GM18909 (cell line): ENCODE measurements at regions not wholly inside any gene's neighbourhood (a gene's known extent, or its start where the extent isn't known, plus 50 kb on each side); places are given as distances from the start of the nearest gene placed in this dataset.

ENCODE experiments used
- ATAC-seq: cut with Tn5 transposase; IDR thresholded peaks from one replicate; pipeline ENCODE4 v1.9.1; 2021; ENCODE audit warnings: mild to moderate bottlenecking; ENCODE audit not compliant: unreplicated experiment, poor library complexity

DNA sequence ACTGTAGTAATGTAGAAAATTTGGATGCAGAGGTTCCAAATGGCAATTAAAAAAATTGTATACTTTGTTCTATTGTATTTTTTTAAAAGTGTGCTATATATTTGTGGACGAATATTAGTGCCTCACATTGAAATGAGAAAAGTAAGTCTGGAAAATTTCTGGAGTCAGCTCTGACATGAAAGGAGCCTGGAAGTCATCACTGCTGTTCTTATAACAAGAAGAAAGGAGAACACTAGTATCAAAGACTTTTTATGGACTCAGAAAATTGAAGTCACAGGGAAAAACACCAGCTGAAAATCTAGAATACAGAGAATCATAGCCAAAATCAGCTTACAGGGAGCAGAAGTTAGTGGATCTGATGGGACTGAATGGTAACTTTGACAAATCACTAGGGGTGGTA, 1450.7 kb upstream of the SPRY2 start:
- ATAC-seq, result no peak

DNA sequence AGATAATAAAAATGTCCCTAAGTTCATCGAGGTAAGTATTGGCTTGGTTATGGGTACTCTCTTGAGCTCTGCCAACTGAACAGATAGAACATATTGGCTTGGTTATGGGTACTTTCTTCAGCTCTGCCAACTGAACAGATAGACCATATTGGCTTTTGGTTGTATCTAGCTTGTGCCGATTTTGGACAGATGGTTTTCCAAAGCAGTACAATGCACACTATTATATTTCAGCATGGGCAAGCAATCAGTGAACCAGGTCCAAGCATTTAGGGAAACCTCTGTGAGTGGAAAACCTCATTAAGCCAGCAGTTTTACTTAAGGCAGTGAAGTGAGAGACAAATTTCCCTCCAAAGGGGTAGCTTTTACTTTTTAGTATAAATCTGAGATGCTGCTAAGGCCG, 1440.5 kb upstream of the SPRY2 start:
- ATAC-seq, result no peak

DNA sequence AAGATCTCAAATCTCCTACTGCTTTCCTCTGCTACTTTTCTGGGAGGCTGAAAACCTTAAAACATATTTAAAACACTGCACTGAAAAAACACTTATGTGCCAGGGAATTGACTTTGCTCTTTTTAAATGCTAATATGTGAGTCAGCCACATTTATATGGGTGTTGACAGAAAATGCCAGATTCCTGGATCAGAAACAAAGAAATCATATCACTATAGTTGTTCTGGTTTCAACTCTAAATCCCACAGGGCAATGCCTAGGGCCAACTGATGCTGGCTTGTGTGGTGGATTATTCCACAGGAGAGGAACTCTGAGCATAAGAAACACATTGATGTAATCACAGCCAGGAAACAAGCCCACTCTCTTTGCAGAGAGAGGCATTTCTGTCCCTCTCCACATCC, 1439.0 kb upstream of the SPRY2 start:
- no peak for ATAC-seq

- no peak for ATAC-seq
Measured at GRCh38 chr13:81778350-81778749, 1437.4 kb upstream of the SPRY2 start.

DNA sequence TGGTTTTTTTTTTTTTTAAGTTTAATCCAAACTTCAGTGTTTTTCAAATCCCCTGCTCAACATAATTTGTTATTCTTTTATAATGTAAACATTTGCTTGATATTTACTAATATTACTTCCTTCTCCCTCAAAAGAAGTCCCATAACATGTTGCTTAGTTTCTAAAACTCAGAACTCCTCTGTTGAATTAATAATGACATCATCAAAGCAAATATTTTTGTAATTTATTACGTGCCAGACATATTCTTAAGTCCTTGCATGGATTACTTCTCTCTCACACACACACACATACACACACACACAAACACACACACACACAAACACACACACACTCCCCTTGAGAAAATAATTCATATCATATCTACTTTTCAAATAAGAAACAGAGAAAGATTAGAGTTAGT, 1432.3 kb upstream of the SPRY2 start:
- ATAC-seq, result no peak

GRCh38 chr13:81771951-81772350, 1431.0 kb upstream of the SPRY2 start:
- ATAC-seq, result no peak

DNA sequence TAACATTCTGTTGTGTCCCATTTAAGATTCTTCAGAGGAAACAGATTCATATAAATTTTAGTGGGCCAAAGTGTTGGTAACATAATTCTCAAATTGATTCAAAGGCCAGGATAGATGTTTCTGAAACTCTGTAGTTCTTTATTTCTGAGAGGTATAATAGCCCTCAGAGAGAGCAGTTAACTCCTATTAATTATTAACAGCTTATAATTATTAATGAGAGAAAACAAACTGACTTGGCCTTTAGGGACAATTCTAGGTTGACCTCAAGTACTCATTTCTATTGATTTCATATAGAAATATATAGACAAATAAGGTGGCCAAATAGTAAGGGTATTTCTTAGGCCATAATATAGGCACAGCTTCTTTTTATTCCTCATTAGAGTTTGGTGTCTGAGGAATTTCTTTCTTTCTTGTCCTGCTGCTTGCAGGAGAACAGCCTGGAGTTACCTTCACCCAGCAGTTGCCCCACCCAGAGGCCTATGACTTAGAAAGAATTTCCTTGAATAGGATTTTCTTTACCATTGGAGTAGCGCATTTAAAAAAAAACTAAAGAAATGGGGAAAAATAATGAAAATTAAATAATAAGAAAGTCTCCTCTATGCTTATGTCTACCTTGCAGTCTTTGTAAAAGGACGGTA, 1430.1 kb upstream of the SPRY2 start:
- no peak for ATAC-seq

DNA sequence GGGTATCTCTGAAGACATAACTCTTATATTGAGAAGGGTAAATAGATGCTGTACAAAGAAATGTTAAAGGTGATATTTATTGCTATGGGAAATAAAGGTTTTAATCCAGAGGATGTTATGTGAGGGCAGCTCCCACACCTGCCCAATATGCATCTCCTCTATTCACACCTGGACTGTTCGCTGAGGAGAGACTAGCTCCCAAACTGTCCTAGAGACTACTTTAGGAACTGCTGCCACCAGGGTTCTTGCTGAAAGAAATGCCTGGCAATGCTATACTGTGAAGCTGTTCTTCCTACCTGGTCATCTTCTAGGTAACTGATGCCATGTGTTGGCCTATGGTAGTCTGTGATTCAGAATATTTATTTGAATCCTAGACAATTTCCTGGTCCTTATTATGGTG, 1421.5 kb upstream of the SPRY2 start:
- ATAC-seq, result no peak

DNA sequence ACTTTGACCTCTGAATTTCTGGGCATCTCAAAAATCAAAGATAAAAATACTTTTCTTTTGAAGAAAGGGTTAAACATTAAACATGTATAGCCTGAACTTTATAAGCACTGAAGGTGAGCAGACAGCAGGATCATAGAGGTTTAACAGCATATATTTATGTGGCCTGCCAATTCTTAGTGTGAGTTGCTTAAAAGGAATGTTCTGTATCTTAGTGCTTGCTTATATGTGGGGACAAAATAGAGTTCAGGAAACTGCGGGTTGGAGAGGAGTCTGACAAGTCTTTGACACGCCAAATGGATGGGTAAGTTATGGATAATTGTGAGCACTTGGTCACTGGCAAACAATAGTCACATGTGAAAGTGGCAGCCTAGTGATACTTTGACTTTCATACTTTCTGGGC, 1419.4 kb upstream of the SPRY2 start:
- no peak for ATAC-seq

- no peak for ATAC-seq
Measured at GRCh38 chr13:81757348-81757970, 1416.5 kb upstream of the SPRY2 start.

DNA sequence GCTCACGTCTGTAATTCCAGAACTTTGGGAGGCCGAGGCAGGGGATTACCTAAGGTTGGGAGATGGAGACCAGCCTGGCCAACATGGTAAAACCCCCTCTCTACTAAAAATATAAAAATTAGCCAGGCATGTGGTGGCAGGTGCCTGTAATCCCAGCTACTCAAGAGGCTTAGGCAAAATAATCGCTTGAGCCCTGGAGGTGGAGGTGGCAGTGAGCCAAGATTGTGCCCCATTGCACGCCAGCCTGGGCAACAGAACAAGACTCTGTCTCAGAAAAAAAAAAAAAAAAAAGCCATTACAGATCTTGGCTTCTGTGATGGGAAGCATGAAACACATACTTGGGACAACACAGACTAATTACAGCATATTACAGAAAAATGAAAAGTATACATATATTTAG, 1404.5 kb upstream of the SPRY2 start:
- ATAC-seq, result no peak

GRCh38 chr13:81738364-81738763, 1397.4 kb upstream of the SPRY2 start:
- ATAC-seq, result no peak

DNA sequence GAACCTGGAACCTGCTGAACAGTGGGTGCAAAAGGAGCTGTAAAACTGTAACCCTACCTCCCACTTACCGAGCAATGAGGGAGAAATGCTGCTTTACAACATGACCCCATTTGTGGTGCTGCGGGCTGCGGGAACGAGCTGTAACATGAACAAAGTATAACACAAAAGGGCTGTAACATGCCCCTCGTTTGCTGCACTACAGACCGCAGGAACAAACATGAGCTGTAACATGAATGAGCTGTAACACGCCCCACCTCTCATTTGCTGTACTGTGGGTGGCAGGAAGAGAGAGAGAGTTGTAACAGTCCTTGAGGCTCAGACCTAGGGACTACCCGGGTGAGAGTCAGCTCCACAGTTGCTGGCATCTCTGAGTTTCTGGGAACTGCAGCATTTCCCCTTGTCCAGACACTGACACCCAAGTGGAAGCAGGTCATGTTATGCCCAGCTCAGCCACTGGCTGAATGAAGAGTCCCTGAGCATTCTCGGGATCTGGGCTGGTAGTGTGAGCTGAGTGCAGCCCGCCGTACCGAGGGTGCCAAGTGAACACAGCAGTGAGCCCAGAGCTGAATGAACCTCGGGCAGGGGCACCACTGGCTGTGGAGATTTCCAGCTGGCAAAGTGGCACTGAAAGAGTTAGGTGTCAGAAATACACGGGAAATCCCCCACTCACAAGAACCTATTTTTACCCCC, 1385.3 kb upstream of the SPRY2 start:
- ATAC-seq, result no peak

- no peak for ATAC-seq
Measured at GRCh38 chr13:81722456-81722855, 1381.5 kb upstream of the SPRY2 start.

DNA sequence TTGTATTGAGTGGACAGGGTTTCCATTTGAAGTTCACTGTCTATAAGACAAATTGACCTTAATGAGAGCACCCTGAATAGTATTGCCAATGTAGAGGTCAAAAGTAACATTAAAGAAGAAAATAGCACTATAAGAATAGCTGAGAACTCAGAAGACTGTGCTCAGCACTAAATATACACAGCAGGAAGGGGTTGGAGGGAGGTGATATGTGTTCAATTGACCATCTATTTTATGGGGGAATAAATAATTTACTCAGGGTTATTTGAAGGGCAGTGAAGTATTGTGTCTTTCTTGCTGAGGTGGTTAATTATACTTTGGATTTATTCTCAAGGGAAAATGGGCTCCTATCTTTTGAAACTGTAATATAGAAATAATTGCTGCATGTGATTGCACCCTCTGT, 1380.5 kb upstream of the SPRY2 start:
- no peak for ATAC-seq

GRCh38 chr13:81714513-81714912, 1373.6 kb upstream of the SPRY2 start:
- ATAC-seq, result no peak

- no peak for ATAC-seq
Measured at GRCh38 chr13:81713201-81713600, 1372.3 kb upstream of the SPRY2 start.

GRCh38 chr13:81697826-81698225, 1356.9 kb upstream of the SPRY2 start:
- ATAC-seq, result no peak

DNA sequence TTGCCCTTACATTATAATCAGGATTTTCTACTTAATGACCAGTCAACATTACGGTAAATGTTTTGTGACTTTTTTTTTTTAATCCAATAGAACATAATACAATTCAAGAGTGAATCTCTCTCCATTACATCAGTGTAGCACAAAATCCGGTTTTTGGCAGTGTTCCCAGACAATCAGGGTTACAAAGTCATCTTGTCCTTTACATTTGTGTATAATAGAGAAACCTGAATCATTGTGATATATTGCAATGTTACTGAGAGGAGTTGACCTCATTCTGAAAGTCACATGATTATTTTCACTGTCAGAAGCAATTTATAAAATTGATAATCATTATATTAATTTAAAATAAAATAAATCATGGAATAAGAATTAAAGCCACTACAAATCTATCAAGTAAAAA, 1346.0 kb upstream of the SPRY2 start:
- no peak for ATAC-seq

GRCh38 chr13:81683521-81683920, 1342.6 kb upstream of the SPRY2 start:
- ATAC-seq, result no peak

GRCh38 chr13:81682081-81682630, 1341.2 kb upstream of the SPRY2 start:
- ATAC-seq, result no peak

- no peak for ATAC-seq
Measured at GRCh38 chr13:81677857-81678256, 1336.9 kb upstream of the SPRY2 start.
